B cell (primary cell): ENCODE measurements at regions not wholly inside any gene's neighbourhood (a gene's known extent, or its start where the extent isn't known, plus 50 kb on each side); places are given as distances from the start of the nearest gene placed in this dataset.

ENCODE experiments used
- ATAC-seq: fragments of 200-7000 bp; cut with Tn5 transposase; one replicate; pipeline ENCODE4 v1.10.0; 2021; ENCODE audit warnings: low read depth, mild to moderate bottlenecking, moderate number of reproducible peaks, moderate library complexity
- CTCF ChIA-PET: fragments of 350-600 bp; sonication (Branson Sonifier 250); formaldehyde crosslinking; loops from one replicate; lab custom pipeline; 2021; ENCODE audit warnings: antibody characterized with exemption, inconsistent platforms; lab: Charles Lee
- POLR2A ChIA-PET: fragments of 350-600 bp; sonication (Branson Sonifier 250); formaldehyde crosslinking; loops from one replicate; lab custom pipeline; 2021; ENCODE audit warnings: antibody characterized with exemption; lab: Charles Lee
- DNase-seq: peaks from one replicate; pipeline ENCODE4 v3.0.0; 2013
- H2AFZ ChIP-seq: 2 replicates; pipeline ENCODE4 v1.6.1; 2012; ENCODE audit warnings: mild to moderate bottlenecking, low read depth, low read length; ENCODE audit not compliant: insufficient read depth, poor library complexity, severe bottlenecking
- H3K27ac ChIP-seq, 2 donors: 1 replicate in 1 of 2; 2 replicates in 1 of 2; pipeline ENCODE4 v1.5.1; 2012 to 2013; ENCODE audit warnings: low read length in 2 of 2, mild to moderate bottlenecking in 2 of 2, moderate library complexity in 1 of 2
- H3K27me3 ChIP-seq, 4 experiments: fragments of 200-600 bp in 1 of 4; sonication (generic) in 1 of 4; replicated peaks in 1 of 4; 1 replicate in 2 of 4; 2 replicates in 2 of 4; pipeline versions ENCODE4 v1.6.1 to v1.7.0; 2013 to 2016; ENCODE audit warnings: low read length in 3 of 4, mild to moderate bottlenecking in 2 of 4, mixed read lengths in 1 of 4, moderate library complexity in 1 of 4; ENCODE audit not compliant: insufficient read depth in 4 of 4, control insufficient read depth in 3 of 4; ENCODE audit errors: control extremely low read depth in 1 of 4
- H3K36me3 ChIP-seq, 2 experiments: replicated peaks in 1 of 2; 1 replicate in 1 of 2; 2 replicates in 1 of 2; pipeline versions ENCODE4 v1.6.1 to v1.7.1; 2013; ENCODE audit warnings: low read length in 1 of 2; ENCODE audit not compliant: insufficient read depth in 2 of 2, control insufficient read depth in 1 of 2; ENCODE audit errors: control extremely low read depth in 1 of 2, extremely low read depth in 1 of 2
- H3K4me1 ChIP-seq, 2 donors: fragments of 200-600 bp in 1 of 2; sonication (generic) in 1 of 2; 1 replicate in 1 of 2; 2 replicates in 1 of 2; pipeline versions ENCODE4 v1.5.1 to v1.6.1; 2013 to 2017; ENCODE audit warnings: low read length in 2 of 2; ENCODE audit not compliant: control insufficient read depth in 2 of 2, insufficient read depth in 2 of 2
- H3K4me2 ChIP-seq: replicated peaks from 2 replicates; pipeline ENCODE3; 2012; ENCODE audit warnings: mild to moderate bottlenecking, low read depth, low read length; ENCODE audit not compliant: poor library complexity, severe bottlenecking
- H3K4me3 ChIP-seq, 5 experiments: fragments of 200-600 bp in 1 of 5; sonication (generic) in 1 of 5; 1 replicate in 3 of 5; 2 replicates in 2 of 5; pipeline versions ENCODE4 v1.5.1 to v1.7.0; 2011 to 2016; ENCODE audit warnings: low read length in 4 of 5, mild to moderate bottlenecking in 4 of 5, low read depth in 2 of 5, control low read depth in 1 of 5, moderate library complexity in 1 of 5; ENCODE audit not compliant: insufficient read depth in 1 of 5; ENCODE audit errors: control extremely low read depth in 1 of 5, extremely low read depth in 1 of 5
- H3K79me2 ChIP-seq: fragments of 200-600 bp; sonication (generic); one replicate; pipeline ENCODE4 v1.6.0; 2016; ENCODE audit warnings: low read length; ENCODE audit not compliant: control insufficient read depth, insufficient read depth
- H3K9ac ChIP-seq: fragments of 200-600 bp; sonication (generic); 2 replicates; pipeline ENCODE4 v1.6.1; 2017; ENCODE audit warnings: mild to moderate bottlenecking, low read length, moderate library complexity
- H3K9me3 ChIP-seq, 3 donors: one replicate each; pipeline versions ENCODE4 v1.6.1 to v1.7.1; 2013; ENCODE audit warnings: low read length in 2 of 3; ENCODE audit not compliant: control insufficient read depth in 2 of 3, insufficient read depth in 1 of 3; ENCODE audit errors: control extremely low read depth in 1 of 3
- H4K20me1 ChIP-seq: 2 replicates; pipeline ENCODE4 v1.6.0; 2012; ENCODE audit warnings: mild to moderate bottlenecking, low read length; ENCODE audit not compliant: insufficient read depth, control insufficient read depth, poor library complexity, severe bottlenecking
- H3K27ac Mint-ChIP-seq: one replicate; pipeline ENCODE4 v1.8.0; 2021; ENCODE audit warnings: mixed read lengths
- H3K27me3 Mint-ChIP-seq: one replicate; pipeline ENCODE4 v1.8.0; 2021; ENCODE audit warnings: mixed read lengths
- H3K4me1 Mint-ChIP-seq: one replicate; pipeline ENCODE4 v1.8.0; 2021; ENCODE audit warnings: mixed read lengths
- H3K4me3 Mint-ChIP-seq: one replicate; pipeline ENCODE4 v1.8.0; 2021; ENCODE audit warnings: mixed read lengths
- H3K9me3 Mint-ChIP-seq: one replicate; pipeline ENCODE4 v1.8.0; 2022; ENCODE audit warnings: mixed read lengths; ENCODE audit not compliant: insufficient read depth
- CTCF ChIP-seq: fragments of 200-600 bp; IDR thresholded peaks from one replicate; pipeline ENCODE4 v1.8.0; 2022; ENCODE audit warnings: antibody characterized with exemption, mild to moderate bottlenecking
- EZH2 ChIP-seq: IDR thresholded peaks from 2 replicates; pipeline ENCODE4 v1.6.1; 2012; ENCODE audit warnings: borderline replicate concordance, low read depth, mild to moderate bottlenecking, moderate library complexity, low read length; ENCODE audit not compliant: insufficient read depth, poor library complexity, severe bottlenecking
- WGBS: methylation state at CpG from one replicate; pipeline ENCODE4 v1.1.5; 2013; ENCODE audit warnings: missing lambda C conversion rate; ENCODE audit not compliant: insufficient coverage; 5-methylcytosine and 5-hydroxymethylcytosine counted together
- intact Hi-C: fragments of 100-400 bp; cut with micrococcal nuclease; formaldehyde crosslinking; loops from one replicate; pipeline ENCODE4 v1.10.0; 2022

GRCh38 chr13:70769817-70770216, 661.6 kb upstream of the KLHL1 start:
- H3K4me2 ChIP-seq, result no peak overlapping the region
- no peak overlapping the region for H3K27ac ChIP-seq
- no peak overlapping the region for H2AFZ ChIP-seq
- no peaks in the 10 kb centered on the region for H3K79me2 ChIP-seq
- H3K4me1 ChIP-seq, result no peaks in the 10 kb centered on the region
- DNase-seq (no peak), ATAC-seq (no peak)
- H3K36me3 ChIP-seq, result no peaks in the 10 kb centered on the region
- H3K9ac ChIP-seq, result no peak overlapping the region
- intact Hi-C loops, result no loop called here
- H3K4me3 Mint-ChIP-seq, result no peak overlapping the region
- no peaks in the 10 kb centered on the region for H3K27me3 ChIP-seq
- H3K9me3 Mint-ChIP-seq, result peaks cover 4% of the 10 kb centered on the region
- H3K27me3 Mint-ChIP-seq, result no peaks in the 10 kb centered on the region
- no peak overlapping the region for H3K4me3 ChIP-seq
- CTCF ChIA-PET, result no interaction called here
- no peak for TF ChIP-seq EZH2
- TF ChIP-seq CTCF, result no peak
- H3K4me1 Mint-ChIP-seq, result no peaks in the 10 kb centered on the region
- POLR2A ChIA-PET, result no interaction called here
- no CpG with 5 or more reads among the region's 1 CpG for WGBS
- no peak overlapping the region for H3K27ac Mint-ChIP-seq
- H3K9me3 ChIP-seq, result no peaks in the 10 kb centered on the region
- no peaks in the 10 kb centered on the region for H4K20me1 ChIP-seq

GRCh38 chr13:70758932-70759331, 650.7 kb upstream of the KLHL1 start:
- H3K27ac Mint-ChIP-seq, result no peak overlapping the region
- WGBS, result no CpG with 5 or more reads among the region's 4 CpGs
- intact Hi-C loops, result no loop called here

More at GRCh38 chr13:70758932-70759331, 650.7 kb upstream of the KLHL1 start:
- Histone ChIP-seq H3K27me3 (no peaks in the 10 kb centered on the region), H3K9ac (no peak overlapping the region), H3K36me3 (no peaks in the 10 kb centered on the region), H2AFZ (no peak overlapping the region), H3K4me2 (no peak overlapping the region), H3K79me2 (no peaks in the 10 kb centered on the region), H3K4me3 (no peak overlapping the region), H3K9me3 (no peaks in the 10 kb centered on the region), H4K20me1 (no peaks in the 10 kb centered on the region), H3K4me1 (no peaks in the 10 kb centered on the region), H3K27ac (no peak overlapping the region)
- no peak for DNase-seq
- ATAC-seq, result no peak
- H3K27me3 Mint-ChIP-seq, result no peaks in the 10 kb centered on the region
- TF ChIP-seq CTCF (no peak), EZH2 (no peak)
- POLR2A ChIA-PET, result no interaction called here
- CTCF ChIA-PET, result no interaction called here
- H3K4me1 Mint-ChIP-seq, result no peaks in the 10 kb centered on the region
- no peaks in the 10 kb centered on the region for H3K9me3 Mint-ChIP-seq
- no peak overlapping the region for H3K4me3 Mint-ChIP-seq
